ENCODE measurements at regions not wholly inside any gene's neighbourhood (a gene's known extent, or its start where the extent isn't known, plus 50 kb on each side); places are given as distances from the start of the nearest gene placed in this dataset.

GRCh38 chr10:42491801-42492200, 146.6 kb downstream of the ZNF33B start (continued):
- TF ChIP-seq ZBTB10 (tag by site-specific recombination; IDR thresholded peaks at IDR 0.05) (no peak), ZNF26 (tag by site-specific recombination; IDR thresholded peaks at IDR 0.05) (no peak)

- H3K4me1 ChIP-seq (ENCODE audit: control insufficient read depth, insufficient read depth, low read length) = no peaks in the 10 kb centered on the region
- peaks cover 0 to 45% of the 10 kb centered on the region in 2 experiments; a peak in 1 of 3 replicates for H3K36me3 ChIP-seq (ENCODE audit: control insufficient read depth in 2 of 2, insufficient read depth in 1 of 2, low read length in 2 of 2)
- H3K9me3 ChIP-seq (ENCODE audit: control insufficient read depth, insufficient read depth, low read depth, low read length) = no peaks in the 10 kb centered on the region
- H3K27ac ChIP-seq (ENCODE audit: extremely low read depth, low read depth, low read length) = no peak overlapping the region
- no peak for TF ChIP-seq ZNF248 (tag by site-specific recombination; IDR thresholded peaks at IDR 0.05)
- TF ChIP-seq ZNF140 (tag by site-specific recombination; IDR thresholded peaks at IDR 0.05) = no peak
- TF ChIP-seq ZNF660 (tag by site-specific recombination; IDR thresholded peaks at IDR 0.05) = no peak
- no peak for TF ChIP-seq ZNF138 (tag by site-specific recombination; IDR thresholded peaks at IDR 0.05; ENCODE audit: borderline replicate concordance)
- TF ChIP-seq ZNF133 (tag by site-specific recombination; IDR thresholded peaks at IDR 0.05) = no peak
- no peak for TF ChIP-seq ZNF16 (tag by site-specific recombination; IDR thresholded peaks at IDR 0.05; ENCODE audit: low read depth)
- TF ChIP-seq PRDM10 (tag by site-specific recombination; IDR thresholded peaks at IDR 0.05) = no peak
- TF ChIP-seq ZNF274 (IDR thresholded peaks at IDR 0.05; ENCODE audit: low read length) = no peak
- no peak for TF ChIP-seq ZNF274 (tag by site-specific recombination; IDR thresholded peaks at IDR 0.05; ENCODE audit: borderline replicate concordance)
- TF ChIP-seq ZNF76 (tag by site-specific recombination; IDR thresholded peaks at IDR 0.05; ENCODE audit: borderline replicate concordance, low read depth) = no peak
- TF ChIP-seq ZNF555 (tag by site-specific recombination; conservative IDR thresholded peaks at IDR 0.05) = no peak
- no peak for TF ChIP-seq ZNF585B (tag by site-specific recombination; IDR thresholded peaks at IDR 0.05)
- POLR2A ChIA-PET = no interaction called here
- H3K4me3 ChIP-seq (ENCODE audit: low read depth, low read length) = no peak overlapping the region
- CTCF ChIA-PET = no interaction called here
Observed at GRCh38 chr10:42491001-42491592, 147.3 kb downstream of the ZNF33B start.

- CTCF ChIA-PET = no interaction called here
- Histone ChIP-seq H3K9me3 (ENCODE audit: control insufficient read depth, insufficient read depth, low read depth, low read length) (no peaks in the 10 kb centered on the region), H3K36me3 (ENCODE audit: control insufficient read depth in 2 of 2, insufficient read depth in 1 of 2, low read length in 2 of 2) (peaks cover 0 to 45% of the 10 kb centered on the region in 2 experiments; a peak in 1 of 3 replicates), H3K27ac (ENCODE audit: extremely low read depth, low read depth, low read length) (no peak overlapping the region), H3K4me1 (ENCODE audit: control insufficient read depth, insufficient read depth, low read length) (no peaks in the 10 kb centered on the region), H3K4me3 (ENCODE audit: low read depth, low read length) (no peak overlapping the region)
- POLR2A ChIA-PET = no interaction called here
- TF ChIP-seq KLF1 (tag by site-specific recombination; IDR thresholded peaks at IDR 0.05) (no peak), ZNF121 (tag by site-specific recombination; IDR thresholded peaks at IDR 0.05) (no peak), ZNF423 (tag by site-specific recombination; IDR thresholded peaks at IDR 0.05) (no peak), IKZF3 (tag by site-specific recombination; IDR thresholded peaks at IDR 0.05) (no peak)
Observed at GRCh38 chr10:42490368-42490767, 148.0 kb downstream of the ZNF33B start.
